GM23338 (cell line): ENCODE measurements at regions not wholly inside any gene's neighbourhood (a gene's known extent, or its start where the extent isn't known, plus 50 kb on each side); places are given as distances from the start of the nearest gene placed in this dataset.

Experiments used
- CREB1 ChIP-seq: fragments of 250-450 bp; sonication (Bioruptor Pico); IDR thresholded peaks from 2 replicates; pipeline ENCODE4 v1.5.0; 2020; ENCODE audit warnings: low read depth, mild to moderate bottlenecking, moderate library complexity
- EZH2 ChIP-seq: fragments of 200-600 bp; sonication (generic); IDR thresholded peaks from one replicate; pipeline ENCODE4 v1.8.0; 2017; ENCODE audit warnings: antibody characterized with exemption, mild to moderate bottlenecking, low read depth; ENCODE audit not compliant: unreplicated experiment
- EZH2phosphoT487 ChIP-seq: fragments of 200-600 bp; sonication (generic); IDR thresholded peaks from one replicate; pipeline ENCODE4 v1.8.1; 2018; ENCODE audit warnings: antibody characterized with exemption; ENCODE audit not compliant: unreplicated experiment
- JUNB ChIP-seq: IDR thresholded peaks from one replicate; pipeline ENCODE4 v1.6.1; 2016; ENCODE audit warnings: antibody characterized with exemption; ENCODE audit not compliant: unreplicated experiment
- POLR2AphosphoS5 ChIP-seq: IDR thresholded peaks from 2 replicates; pipeline ENCODE4 v1.6.1; 2016; ENCODE audit warnings: antibody characterized with exemption, low read depth
- TF ChIP-seq, protein P1 (sequence below), 2 experiments: fragments of 200-600 bp in 1 of 2; sonication (generic) in 1 of 2; conservative IDR thresholded peaks; 2 replicates each; pipeline versions ENCODE4 v1.5.1 to v1.6.1; 2016 to 2017; ENCODE audit warnings: antibody characterized with exemption in 2 of 2, low read depth in 2 of 2, mild to moderate bottlenecking in 2 of 2, moderate library complexity in 1 of 2

DNA sequence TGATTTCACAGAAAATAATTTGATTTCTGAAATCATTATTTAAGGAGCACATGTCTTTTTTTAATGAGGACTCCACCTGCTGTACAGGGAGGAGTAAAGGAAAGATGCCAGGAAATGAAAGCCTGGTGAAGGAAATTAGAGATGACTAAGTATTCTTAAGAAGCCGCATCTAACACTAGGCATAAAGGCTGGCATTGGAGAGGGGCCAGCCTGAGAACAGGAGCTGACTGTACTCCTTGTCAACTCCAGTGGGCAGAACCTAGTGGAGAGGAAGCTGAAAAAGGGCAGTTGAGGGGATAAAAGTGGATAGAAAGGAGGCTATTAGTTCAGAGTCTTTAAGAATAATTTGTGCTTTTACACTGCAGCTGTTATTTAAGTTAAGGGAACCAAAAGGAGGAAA, 393.0 kb downstream of the PPP1R2C start:
- TF ChIP-seq, protein P1, sequence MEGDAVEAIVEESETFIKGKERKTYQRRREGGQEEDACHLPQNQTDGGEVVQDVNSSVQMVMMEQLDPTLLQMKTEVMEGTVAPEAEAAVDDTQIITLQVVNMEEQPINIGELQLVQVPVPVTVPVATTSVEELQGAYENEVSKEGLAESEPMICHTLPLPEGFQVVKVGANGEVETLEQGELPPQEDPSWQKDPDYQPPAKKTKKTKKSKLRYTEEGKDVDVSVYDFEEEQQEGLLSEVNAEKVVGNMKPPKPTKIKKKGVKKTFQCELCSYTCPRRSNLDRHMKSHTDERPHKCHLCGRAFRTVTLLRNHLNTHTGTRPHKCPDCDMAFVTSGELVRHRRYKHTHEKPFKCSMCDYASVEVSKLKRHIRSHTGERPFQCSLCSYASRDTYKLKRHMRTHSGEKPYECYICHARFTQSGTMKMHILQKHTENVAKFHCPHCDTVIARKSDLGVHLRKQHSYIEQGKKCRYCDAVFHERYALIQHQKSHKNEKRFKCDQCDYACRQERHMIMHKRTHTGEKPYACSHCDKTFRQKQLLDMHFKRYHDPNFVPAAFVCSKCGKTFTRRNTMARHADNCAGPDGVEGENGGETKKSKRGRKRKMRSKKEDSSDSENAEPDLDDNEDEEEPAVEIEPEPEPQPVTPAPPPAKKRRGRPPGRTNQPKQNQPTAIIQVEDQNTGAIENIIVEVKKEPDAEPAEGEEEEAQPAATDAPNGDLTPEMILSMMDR (conservative IDR thresholded peaks at IDR 0.05; ENCODE audit: low read depth in 2 of 2): no peak
- TF ChIP-seq EZH2: no peak
- TF ChIP-seq JUNB: no peak
- TF ChIP-seq POLR2AphosphoS5: no peak
- no peak for TF ChIP-seq CREB1
- TF ChIP-seq EZH2phosphoT487: no peak
